ENCODE measurements at regions not wholly inside any gene's neighbourhood (a gene's known extent, or its start where the extent isn't known, plus 50 kb on each side); places are given as distances from the start of the nearest gene placed in this dataset.

- TF ChIP-seq CTCF (IDR thresholded peaks at IDR 0.05) (no peak), POLR2A (IDR thresholded peaks at IDR 0.05) (no peak)
Measured at GRCh38 chr9:79004032-79004431, 567.7 kb upstream of the TLE4 start.
